Activated T-cell treated with anti-CD3 and anti-CD28 coated beads, Interleukin-2, amount 50 U/mL, for 72 hours (primary cell): ENCODE measurements at regions not wholly inside any gene's neighbourhood (a gene's known extent, or its start where the extent isn't known, plus 50 kb on each side); places are given as distances from the start of the nearest gene placed in this dataset.
"Not testable (repeated sequence)": the region's sequence is repeated elsewhere in the genome, so short reads cannot be mapped to it uniquely, and the experiment has no call there.

Experiments
- ATAC-seq, 2 donors: fragments of 150-1000 bp; cut with Tn5 transposase; replicated peaks in 1 of 2; 2 replicates each; pipeline ENCODE4 v1.10.0; 2021; ENCODE audit warnings: moderate library complexity in 2 of 2, mild to moderate bottlenecking in 1 of 2
- DNase-seq, 2 donors: peaks; one replicate each; pipeline ENCODE4 v3.0.0; 2021 to 2022; ENCODE audit warnings: mixed read lengths in 1 of 2
- H3K27ac Mint-ChIP-seq: one replicate; pipeline ENCODE4 v1.8.0; 2022; ENCODE audit warnings: mild to moderate bottlenecking, moderate library complexity, mixed read lengths
- H3K27me3 Mint-ChIP-seq: one replicate; pipeline ENCODE4 v1.8.0; 2022; ENCODE audit warnings: low read depth, mixed read lengths
- H3K36me3 Mint-ChIP-seq, 2 donors: one replicate each; pipeline ENCODE4 v1.8.0; 2022; ENCODE audit warnings: mixed read lengths in 2 of 2, mild to moderate bottlenecking in 1 of 2; ENCODE audit not compliant: insufficient read depth in 2 of 2
- H3K4me1 Mint-ChIP-seq: one replicate; pipeline ENCODE4 v1.8.0; 2022; ENCODE audit warnings: low read depth, mixed read lengths
- H3K4me3 Mint-ChIP-seq, 2 donors: one replicate each; pipeline ENCODE4 v1.8.0; 2022; ENCODE audit warnings: mild to moderate bottlenecking in 2 of 2, mixed read lengths in 2 of 2, moderate library complexity in 2 of 2
- H3K9me3 Mint-ChIP-seq, 2 donors: one replicate each; pipeline ENCODE4 v1.8.0; 2022; ENCODE audit warnings: mixed read lengths in 2 of 2

GRCh38 chr6:86026890-86027289 lies 384.2 kb upstream of the SYNCRIP start:
- not testable (repeated sequence) for H3K4me1 Mint-ChIP-seq, H3K36me3 Mint-ChIP-seq, H3K27ac Mint-ChIP-seq, ATAC-seq, DNase-seq, H3K27me3 Mint-ChIP-seq, H3K9me3 Mint-ChIP-seq, H3K4me3 Mint-ChIP-seq

- Mint-ChIP-seq H3K36me3 (no peaks in the 10 kb centered on the region), H3K27me3 (no peaks in the 10 kb centered on the region), H3K27ac (no peak overlapping the region), H3K4me1 (no peaks in the 10 kb centered on the region), H3K4me3 (no peak overlapping the region), H3K9me3 (peaks cover 0 to 3% of the 10 kb centered on the region in 2 donors)
- no peak for ATAC-seq
- DNase-seq, result no peak
These were observed 374.6 kb upstream of the SYNCRIP start for GRCh38 chr6:86017236-86017635.

GRCh38 chr6:86016567-86016966 lies 373.9 kb upstream of the SYNCRIP start:
- peaks cover 0 to 3% of the 10 kb centered on the region in 2 donors for H3K9me3 Mint-ChIP-seq
- H3K27ac Mint-ChIP-seq, result no peak overlapping the region
- no peak overlapping the region for H3K4me3 Mint-ChIP-seq
- no peak for DNase-seq
- H3K4me1 Mint-ChIP-seq, result no peaks in the 10 kb centered on the region
- no peaks in the 10 kb centered on the region for H3K36me3 Mint-ChIP-seq
- ATAC-seq, result no peak
- no peaks in the 10 kb centered on the region for H3K27me3 Mint-ChIP-seq

- Mint-ChIP-seq H3K36me3 (no peaks in the 10 kb centered on the region), H3K4me1 (no peaks in the 10 kb centered on the region), H3K9me3 (peaks cover 0 to 3% of the 10 kb centered on the region in 2 donors), H3K27me3 (no peaks in the 10 kb centered on the region), H3K4me3 (no peak overlapping the region), H3K27ac (no peak overlapping the region)
- no peak for ATAC-seq
- no peak for DNase-seq
These were observed 373.4 kb upstream of the SYNCRIP start for GRCh38 chr6:86016077-86016476.

- H3K4me3 Mint-ChIP-seq, H3K36me3 Mint-ChIP-seq, H3K27ac Mint-ChIP-seq, H3K9me3 Mint-ChIP-seq, H3K27me3 Mint-ChIP-seq, H3K4me1 Mint-ChIP-seq, ATAC-seq, DNase-seq: not testable (repeated sequence)
These were observed 370.3 kb upstream of the SYNCRIP start for GRCh38 chr6:86012991-86013390.

GRCh38 chr6:86010915-86011786 lies 368.5 kb upstream of the SYNCRIP start:
- ATAC-seq, result no peak
- DNase-seq, result no peak
- Mint-ChIP-seq H3K4me3 (no peak overlapping the region), H3K9me3 (peaks cover 2 to 3% of the 10 kb centered on the region in 2 donors), H3K36me3 (no peaks in the 10 kb centered on the region), H3K4me1 (no peaks in the 10 kb centered on the region), H3K27ac (no peak overlapping the region), H3K27me3 (no peaks in the 10 kb centered on the region)

- Mint-ChIP-seq H3K36me3 (no peaks in the 10 kb centered on the region), H3K27me3 (no peaks in the 10 kb centered on the region), H3K4me3 (no peak overlapping the region), H3K27ac (no peak overlapping the region), H3K9me3 (peaks cover 2% of the 10 kb centered on the region in 2 donors), H3K4me1 (no peaks in the 10 kb centered on the region)
- ATAC-seq (no peak), DNase-seq (no peak)
These were observed 354.5 kb upstream of the SYNCRIP start for GRCh38 chr6:85997206-85997605.

GRCh38 chr6:85996034-85996375 lies 353.3 kb upstream of the SYNCRIP start:
- H3K4me1 Mint-ChIP-seq, result no peaks in the 10 kb centered on the region
- H3K4me3 Mint-ChIP-seq, result no peak overlapping the region
- DNase-seq (no peak), ATAC-seq (no peak)
- peaks cover 2% of the 10 kb centered on the region in 2 donors for H3K9me3 Mint-ChIP-seq
- H3K27ac Mint-ChIP-seq, result no peak overlapping the region
- no peaks in the 10 kb centered on the region for H3K27me3 Mint-ChIP-seq
- no peaks in the 10 kb centered on the region for H3K36me3 Mint-ChIP-seq

GRCh38 chr6:85995339-85996033 lies 352.8 kb upstream of the SYNCRIP start:
- Mint-ChIP-seq H3K36me3 (no peaks in the 10 kb centered on the region), H3K27me3 (no peaks in the 10 kb centered on the region), H3K27ac (no peak overlapping the region), H3K4me3 (no peak overlapping the region), H3K4me1 (no peaks in the 10 kb centered on the region), H3K9me3 (peaks cover 2% of the 10 kb centered on the region in 2 donors)
- DNase-seq, result no peak
- ATAC-seq, result no peak

- Mint-ChIP-seq H3K4me3 (no peak overlapping the region), H3K27ac (no peak overlapping the region), H3K36me3 (peaks cover 4 to 5% of the 10 kb centered on the region in 2 donors), H3K27me3 (no peaks in the 10 kb centered on the region), H3K4me1 (no peaks in the 10 kb centered on the region), H3K9me3 (peaks cover 11% of the 10 kb centered on the region in 2 donors)
- ATAC-seq, result no peak
- DNase-seq, result no peak
These were observed 344.0 kb upstream of the SYNCRIP start for GRCh38 chr6:85986681-85987080.

GRCh38 chr6:85983032-85983659 lies 340.5 kb upstream of the SYNCRIP start:
- no peaks in the 10 kb centered on the region for H3K4me1 Mint-ChIP-seq
- H3K27me3 Mint-ChIP-seq, result no peaks in the 10 kb centered on the region
- peaks cover 8% of the 10 kb centered on the region in 2 donors for H3K9me3 Mint-ChIP-seq
- H3K36me3 Mint-ChIP-seq, result peaks cover 2 to 5% of the 10 kb centered on the region in 2 donors
- DNase-seq, result no peak
- H3K27ac Mint-ChIP-seq, result no peak overlapping the region
- ATAC-seq, result no peak
- H3K4me3 Mint-ChIP-seq, result no peak overlapping the region

- H3K9me3 Mint-ChIP-seq, result peaks cover 0 to 4% of the 10 kb centered on the region in 2 donors
These were observed 335.0 kb upstream of the SYNCRIP start for GRCh38 chr6:85977661-85978060.

GRCh38 chr6:85975957-85976356 lies 333.3 kb upstream of the SYNCRIP start:
- Mint-ChIP-seq H3K36me3 (no peaks in the 10 kb centered on the region), H3K27me3 (no peaks in the 10 kb centered on the region), H3K4me3 (no peak overlapping the region), H3K27ac (no peak overlapping the region), H3K4me1 (no peaks in the 10 kb centered on the region), H3K9me3 (peaks cover 0 to 4% of the 10 kb centered on the region in 2 donors)
- no peak for DNase-seq
- no peak for ATAC-seq

More at GRCh38 chr6:85977661-85978060, 335.0 kb upstream of the SYNCRIP start:
- no peak for DNase-seq
- H3K27ac Mint-ChIP-seq, result no peak overlapping the region
- H3K4me1 Mint-ChIP-seq, result no peaks in the 10 kb centered on the region
- no peaks in the 10 kb centered on the region for H3K27me3 Mint-ChIP-seq
- no peaks in the 10 kb centered on the region for H3K36me3 Mint-ChIP-seq
- ATAC-seq, result no peak
- no peak overlapping the region for H3K4me3 Mint-ChIP-seq
